Gastroesophageal sphincter (tissue), 3 donors: ENCODE measurements at regions not wholly inside any gene's neighbourhood (a gene's known extent, or its start where the extent isn't known, plus 50 kb on each side); places are given as distances from the start of the nearest gene placed in this dataset.

Experiments
- POLR2A ChIP-seq, 2 donors: fragments of 450-650 bp; IDR thresholded peaks; one replicate each; pipeline ENCODE4 v1.6.1; 2017; ENCODE audit warnings: antibody characterized with exemption in 2 of 2, mild to moderate bottlenecking in 2 of 2, moderate library complexity in 1 of 2
- POLR2AphosphoS5 ChIP-seq: sonication (generic); formaldehyde crosslinking; IDR thresholded peaks from one replicate; pipeline ENCODE4 v1.6.1; 2017; ENCODE audit warnings: antibody characterized with exemption
- TF ChIP-seq, protein P1 (sequence below), 4 experiments: fragments of 200-600 bp in 2 of 4; fragments of 450-650 bp in 2 of 4; sonication (generic) in 1 of 4; IDR thresholded peaks; one replicate each; pipeline ENCODE4 v1.5.1; 2017 to 2019; ENCODE audit warnings: antibody characterized with exemption in 4 of 4, mild to moderate bottlenecking in 2 of 4, moderate library complexity in 2 of 4

DNA sequence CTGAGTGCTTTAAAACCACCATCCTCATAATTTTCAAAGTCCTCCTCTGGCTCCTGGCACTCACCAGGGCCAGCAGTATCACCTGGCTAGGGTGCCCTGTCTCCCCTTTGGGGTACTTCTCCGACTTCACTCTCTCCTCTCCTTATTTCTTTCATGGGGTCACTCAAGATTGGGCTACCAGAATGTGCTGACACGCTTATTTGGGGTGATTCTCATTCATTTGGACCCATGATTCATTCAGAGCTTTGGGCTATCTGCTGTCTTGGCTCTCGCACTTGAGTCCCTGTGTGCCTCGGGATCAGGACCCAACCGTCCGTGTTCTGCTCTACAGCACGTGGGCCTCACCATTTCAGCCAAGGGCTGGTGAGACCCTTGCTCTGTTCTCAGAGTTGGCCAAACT lies 70.1 kb upstream of the NEDD4L start:
- TF ChIP-seq POLR2A (IDR thresholded peaks at IDR 0.05) (no peak), POLR2AphosphoS5 (no peak)
- TF ChIP-seq, protein P1, sequence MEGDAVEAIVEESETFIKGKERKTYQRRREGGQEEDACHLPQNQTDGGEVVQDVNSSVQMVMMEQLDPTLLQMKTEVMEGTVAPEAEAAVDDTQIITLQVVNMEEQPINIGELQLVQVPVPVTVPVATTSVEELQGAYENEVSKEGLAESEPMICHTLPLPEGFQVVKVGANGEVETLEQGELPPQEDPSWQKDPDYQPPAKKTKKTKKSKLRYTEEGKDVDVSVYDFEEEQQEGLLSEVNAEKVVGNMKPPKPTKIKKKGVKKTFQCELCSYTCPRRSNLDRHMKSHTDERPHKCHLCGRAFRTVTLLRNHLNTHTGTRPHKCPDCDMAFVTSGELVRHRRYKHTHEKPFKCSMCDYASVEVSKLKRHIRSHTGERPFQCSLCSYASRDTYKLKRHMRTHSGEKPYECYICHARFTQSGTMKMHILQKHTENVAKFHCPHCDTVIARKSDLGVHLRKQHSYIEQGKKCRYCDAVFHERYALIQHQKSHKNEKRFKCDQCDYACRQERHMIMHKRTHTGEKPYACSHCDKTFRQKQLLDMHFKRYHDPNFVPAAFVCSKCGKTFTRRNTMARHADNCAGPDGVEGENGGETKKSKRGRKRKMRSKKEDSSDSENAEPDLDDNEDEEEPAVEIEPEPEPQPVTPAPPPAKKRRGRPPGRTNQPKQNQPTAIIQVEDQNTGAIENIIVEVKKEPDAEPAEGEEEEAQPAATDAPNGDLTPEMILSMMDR (IDR thresholded peaks at IDR 0.05) = no peak
